GM19397 (cell line): ENCODE measurements at regions not wholly inside any gene's neighbourhood (a gene's known extent, or its start where the extent isn't known, plus 50 kb on each side); places are given as distances from the start of the nearest gene placed in this dataset.
"Not testable (repeated sequence)": the region's sequence is repeated elsewhere in the genome, so short reads cannot be mapped to it uniquely, and the experiment has no call there.

Experiments
- ATAC-seq: cut with Tn5 transposase; IDR thresholded peaks from one replicate; pipeline ENCODE4 v1.9.1; 2021; ENCODE audit warnings: mild to moderate bottlenecking, moderate library complexity; ENCODE audit not compliant: unreplicated experiment

DNA sequence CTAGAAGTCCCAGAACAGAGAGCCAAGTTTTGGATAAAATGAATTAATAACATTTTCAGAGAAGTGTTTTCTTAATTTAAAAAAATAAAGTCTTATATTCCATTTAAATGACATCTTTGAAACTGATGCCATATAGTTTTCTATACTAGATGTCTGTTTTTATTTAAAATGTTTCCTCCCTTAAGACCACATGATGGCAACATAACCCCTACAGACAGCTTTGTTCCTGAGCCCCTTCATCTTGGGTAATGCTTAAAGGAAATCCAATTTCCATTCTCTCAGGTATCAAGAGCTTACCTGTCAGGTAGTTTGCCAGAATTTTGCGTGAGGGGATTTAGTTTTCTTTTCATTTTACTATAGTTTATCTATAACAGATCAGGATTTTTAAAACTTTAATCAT lies 181.4 kb upstream of the UGT8 start:
- no peak for ATAC-seq

GRCh38 chr4:114420069-114420468 lies 178.5 kb upstream of the UGT8 start:
- no peak for ATAC-seq

- ATAC-seq: peak; percentile 63
Observed at GRCh38 chr4:114423582-114423981, 175.0 kb upstream of the UGT8 start.

GRCh38 chr4:114435116-114435515 lies 163.5 kb upstream of the UGT8 start:
- ATAC-seq: no peak

DNA sequence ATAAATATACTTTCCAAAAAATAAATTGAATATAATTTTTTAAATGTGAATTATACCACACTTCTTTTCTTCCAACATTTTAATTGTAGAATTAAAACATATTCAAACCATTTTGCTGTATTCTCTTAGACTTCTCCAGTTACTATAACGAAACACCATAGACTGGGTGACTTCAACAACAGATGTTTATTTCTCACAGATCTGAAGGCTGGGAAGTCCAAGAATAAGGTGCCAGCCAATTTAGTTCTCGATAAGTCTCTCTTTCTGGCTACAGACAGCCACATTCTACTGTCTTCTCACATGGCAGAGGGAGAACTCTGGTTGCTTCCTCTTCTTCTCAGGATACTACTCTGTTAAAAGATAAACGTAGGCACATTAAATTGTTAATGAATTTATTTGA lies 155.8 kb upstream of the UGT8 start:
- ATAC-seq: no peak

- no peak for ATAC-seq
Observed at GRCh38 chr4:114444211-114444610, 154.4 kb upstream of the UGT8 start.

DNA sequence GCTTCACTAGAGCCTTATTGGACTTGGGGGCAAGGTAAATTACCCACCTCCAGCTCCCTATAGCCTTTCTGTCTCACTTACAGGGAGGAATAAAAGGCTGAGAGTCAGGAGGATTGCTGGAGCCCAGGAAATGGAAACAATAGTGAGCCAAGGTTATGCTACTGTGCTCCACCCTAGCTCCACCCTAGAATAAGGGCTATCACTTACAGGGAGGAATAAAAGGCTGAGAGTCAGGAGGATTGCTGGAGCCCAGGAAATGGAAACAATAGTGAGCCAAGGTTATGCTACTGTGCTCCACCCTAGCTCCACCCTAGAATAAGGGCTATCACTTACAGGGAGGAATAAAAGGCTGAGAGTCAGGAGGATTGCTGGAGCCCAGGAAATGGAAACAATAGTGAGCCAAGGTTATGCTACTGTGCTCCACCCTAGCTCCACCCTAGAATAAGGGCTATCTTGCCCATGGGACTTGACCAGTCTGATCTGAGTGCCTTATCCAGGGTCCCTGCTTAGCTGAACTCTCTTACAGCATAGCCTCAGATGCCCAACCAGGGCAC lies 150.6 kb upstream of the UGT8 start:
- ATAC-seq: not testable (repeated sequence)

- ATAC-seq: no peak
Observed at GRCh38 chr4:114458728-114459127, 139.9 kb upstream of the UGT8 start.

DNA sequence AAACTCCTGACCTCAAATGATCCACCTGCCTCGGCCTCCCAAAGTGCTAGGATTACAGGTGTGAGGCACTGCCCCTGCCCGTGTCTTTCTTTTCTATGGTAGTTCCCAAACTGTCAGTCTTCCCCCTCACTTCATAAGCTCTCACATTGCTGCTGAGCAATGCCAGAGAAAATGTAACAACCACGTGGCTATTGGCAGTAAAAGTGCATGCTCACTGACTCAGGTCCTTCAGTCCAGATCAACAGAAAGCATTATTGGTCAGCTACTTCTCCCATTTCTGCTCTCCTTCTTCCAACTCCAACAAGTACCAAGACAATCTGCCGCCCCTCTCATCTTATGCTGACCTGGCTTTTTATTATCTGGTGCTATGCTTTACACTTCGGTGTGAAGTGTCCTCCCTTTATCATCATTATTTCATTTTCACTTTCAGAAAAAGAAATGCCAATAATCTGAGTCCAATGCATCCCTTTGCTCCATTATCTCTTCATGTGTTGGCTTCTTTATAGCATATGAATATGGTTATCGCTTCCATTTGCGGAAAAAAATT lies 133.8 kb upstream of the UGT8 start:
- no peak for ATAC-seq

DNA sequence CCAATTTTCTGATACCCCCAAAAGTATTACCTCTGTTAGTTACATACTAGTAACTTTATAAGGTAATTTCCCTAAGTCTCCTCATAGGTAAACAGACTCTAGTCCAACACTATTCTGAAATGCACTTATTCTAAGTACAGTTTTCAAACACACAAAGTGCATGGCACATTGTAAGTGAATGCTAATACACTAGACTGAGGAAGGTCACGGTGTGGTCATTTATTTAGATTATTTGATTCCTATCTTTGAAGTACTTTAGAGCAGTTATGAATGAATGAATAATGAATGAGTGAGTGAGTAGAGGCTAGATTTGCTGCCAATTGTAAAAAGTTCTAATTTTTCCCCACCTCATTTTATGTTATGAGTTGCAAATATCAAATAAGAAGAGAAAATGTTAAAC lies 132.8 kb upstream of the UGT8 start:
- no peak for ATAC-seq

- no peak for ATAC-seq
Observed at GRCh38 chr4:114466299-114466698, 132.3 kb upstream of the UGT8 start.

GRCh38 chr4:114472269-114473032 lies 126.2 kb upstream of the UGT8 start:
- ATAC-seq: no peak

GRCh38 chr4:114474188-114474800 lies 124.3 kb upstream of the UGT8 start:
- no peak for ATAC-seq

DNA sequence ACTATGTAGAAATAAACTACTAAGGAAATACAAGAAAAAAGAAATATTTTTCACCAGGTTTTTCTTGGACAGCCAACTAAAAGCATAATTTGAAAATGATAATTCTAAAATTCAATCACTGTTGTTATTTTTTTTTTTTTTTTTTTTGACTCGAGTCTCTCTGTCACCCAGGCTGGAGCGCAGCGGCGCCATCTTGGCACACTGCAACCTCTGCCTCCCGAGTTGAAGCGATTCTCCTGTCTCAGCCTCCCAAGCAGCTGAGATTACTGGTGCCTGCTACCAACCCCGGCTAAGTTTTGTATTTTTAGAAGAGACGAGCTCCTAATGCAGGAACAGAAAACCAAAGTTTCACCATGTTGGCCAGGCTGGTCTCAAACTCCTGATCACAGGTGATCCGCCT lies 122.3 kb upstream of the UGT8 start:
- ATAC-seq: no peak

- no peak for ATAC-seq
Observed at GRCh38 chr4:114479595-114479994, 119.0 kb upstream of the UGT8 start.

DNA sequence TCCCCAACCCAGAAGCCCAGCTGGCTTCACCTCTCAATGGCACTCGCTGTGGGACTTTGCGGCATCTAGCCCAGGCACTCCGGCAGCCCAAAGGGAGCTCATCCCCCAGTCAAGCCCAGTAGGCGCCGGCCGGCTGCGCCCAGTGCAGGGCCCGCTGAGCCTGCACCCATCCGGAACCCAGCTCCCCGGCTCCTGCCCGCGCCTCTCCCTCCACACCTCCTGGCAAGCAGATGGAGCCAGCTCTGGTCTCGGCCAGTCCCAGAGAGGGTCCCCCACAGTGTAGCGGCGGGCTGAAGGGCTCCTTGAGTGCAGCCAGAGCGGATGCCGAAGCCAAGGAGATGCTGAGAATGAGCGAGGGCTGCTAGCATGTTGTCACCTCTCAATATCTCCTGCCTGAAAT lies 116.8 kb upstream of the UGT8 start:
- no peak for ATAC-seq

GRCh38 chr4:114487101-114487500 lies 111.5 kb upstream of the UGT8 start:
- ATAC-seq: no peak

DNA sequence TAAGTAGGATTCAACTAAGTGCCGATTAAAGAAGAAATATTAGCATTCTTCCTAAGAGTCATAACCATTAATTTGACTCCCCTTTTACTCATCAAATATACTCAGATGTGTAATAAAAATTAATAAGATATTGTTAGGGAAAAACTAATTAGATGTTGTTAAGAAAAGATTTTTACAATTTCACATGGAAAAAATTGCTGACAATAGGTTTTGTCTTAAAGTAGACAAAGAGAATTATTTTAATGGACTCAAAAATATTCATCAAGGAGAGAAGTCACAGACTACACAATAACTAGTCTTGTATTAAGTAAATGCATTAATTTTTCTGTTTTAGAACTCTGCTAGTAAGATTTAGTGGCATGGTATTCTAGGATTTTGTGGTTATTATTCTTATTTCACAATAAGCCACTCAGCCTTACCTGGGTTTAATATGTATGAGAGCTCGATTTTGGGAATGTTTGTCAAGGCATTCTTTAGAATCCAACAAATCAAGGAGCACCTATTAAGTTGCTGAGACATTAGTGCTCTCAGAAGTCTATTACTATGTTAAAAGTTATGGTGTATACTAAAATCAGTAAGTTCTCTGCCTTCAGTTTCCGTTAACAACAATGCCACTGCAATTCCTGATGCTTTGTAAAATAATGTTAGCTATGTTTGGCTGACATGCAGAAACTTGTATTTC lies 110.2 kb upstream of the UGT8 start:
- no peak for ATAC-seq

DNA sequence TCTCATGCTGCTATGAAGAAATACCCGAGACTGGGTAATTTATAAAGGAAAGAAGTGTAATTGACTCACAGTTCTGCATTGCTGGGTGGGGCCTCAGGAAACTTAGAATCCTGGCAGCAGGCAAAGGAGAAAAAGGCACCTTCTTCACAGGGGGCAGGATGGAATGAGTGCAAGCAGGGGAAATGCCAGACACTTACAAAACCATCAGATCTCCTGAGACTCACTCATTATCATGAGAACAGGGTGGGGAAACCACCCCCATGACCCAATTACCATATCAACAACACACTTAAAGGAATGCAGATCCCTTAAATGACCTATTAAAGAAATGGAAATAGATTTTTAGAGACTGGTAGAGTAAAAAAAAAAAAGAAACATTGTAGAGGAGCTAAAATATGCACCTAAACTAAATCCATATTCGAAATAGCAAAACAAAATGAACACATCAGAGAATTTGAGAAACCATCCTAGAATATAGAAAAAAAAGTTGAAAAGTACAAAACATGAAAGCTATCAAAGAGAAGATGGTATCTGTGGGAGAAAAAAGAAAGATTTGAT lies 104.3 kb upstream of the UGT8 start:
- ATAC-seq: no peak

DNA sequence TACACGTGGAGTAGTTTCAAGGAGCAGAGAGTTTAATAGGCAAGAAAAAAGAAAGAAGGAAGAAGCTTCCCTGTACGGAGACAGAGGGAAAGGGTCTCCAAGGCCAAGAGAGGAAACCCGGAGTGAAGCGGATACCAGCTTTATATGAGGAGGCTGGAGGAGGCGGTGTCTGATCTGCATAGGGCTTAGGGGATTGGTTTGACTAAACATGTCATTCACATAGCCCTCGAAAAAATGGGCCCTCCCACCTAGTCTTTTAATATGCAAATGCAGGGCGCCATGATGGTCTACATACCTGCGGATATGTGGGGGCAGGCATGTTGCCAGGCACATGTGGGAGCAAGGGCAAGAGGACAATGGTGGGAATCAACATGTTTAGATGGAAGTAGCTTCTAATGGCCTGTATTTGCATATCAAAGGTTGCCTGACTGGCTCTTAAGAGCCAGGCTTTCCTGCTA lies 103.1 kb upstream of the UGT8 start:
- ATAC-seq: no peak

DNA sequence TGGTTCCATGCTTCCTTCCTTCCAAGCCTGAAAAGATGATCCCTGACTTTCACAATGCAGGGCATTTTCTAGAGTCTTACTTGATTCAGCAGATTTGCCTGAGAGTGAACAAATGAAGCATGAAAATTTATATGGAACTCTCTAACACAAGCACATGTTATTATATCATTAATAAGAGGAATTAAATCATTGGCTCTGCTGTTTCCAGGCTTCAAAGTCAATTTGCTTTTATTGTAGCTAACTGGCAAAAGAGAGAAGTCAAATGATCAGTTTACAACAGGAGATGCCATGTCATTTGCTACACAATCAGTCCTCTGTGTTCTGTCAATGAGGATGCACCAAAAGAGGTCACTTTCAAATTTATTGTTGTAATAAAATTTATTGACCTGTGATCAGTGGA lies 101.5 kb upstream of the UGT8 start:
- ATAC-seq: no peak
